BE2C (cell line): ENCODE measurements at regions not wholly inside any gene's neighbourhood (a gene's known extent, or its start where the extent isn't known, plus 50 kb on each side); places are given as distances from the start of the nearest gene placed in this dataset.

Experiments used
- DNase-seq: peaks from one replicate; pipeline ENCODE4 v3.0.0-alpha.2; 2020
- H3K27me3 ChIP-seq: fragments of 250-450 bp; sonication (Bioruptor Pico); 2 replicates; pipeline ENCODE4 v1.5.1; 2020; ENCODE audit warnings: mild to moderate bottlenecking
- H3K36me3 ChIP-seq: fragments of 250-450 bp; sonication (Bioruptor Pico); 2 replicates; pipeline ENCODE4 v1.5.1; 2020; ENCODE audit warnings: mild to moderate bottlenecking
- H3K4me1 ChIP-seq: fragments of 250-450 bp; sonication (Bioruptor Pico); 2 replicates; pipeline ENCODE4 v1.5.1; 2020
- H3K4me3 ChIP-seq: 2 replicates; pipeline ENCODE4 v1.5.1; 2011; ENCODE audit warnings: low read depth, low read length
- H3K9me3 ChIP-seq: fragments of 250-450 bp; sonication (Bioruptor Pico); 2 replicates; pipeline ENCODE4 v1.5.1; 2020
- TF ChIP-seq, protein P1 (sequence below): IDR thresholded peaks from 2 replicates; pipeline ENCODE4 v1.5.1; 2012; ENCODE audit warnings: mild to moderate bottlenecking, low read depth, low read length

- DNase-seq: no peak
- TF ChIP-seq, protein P1, sequence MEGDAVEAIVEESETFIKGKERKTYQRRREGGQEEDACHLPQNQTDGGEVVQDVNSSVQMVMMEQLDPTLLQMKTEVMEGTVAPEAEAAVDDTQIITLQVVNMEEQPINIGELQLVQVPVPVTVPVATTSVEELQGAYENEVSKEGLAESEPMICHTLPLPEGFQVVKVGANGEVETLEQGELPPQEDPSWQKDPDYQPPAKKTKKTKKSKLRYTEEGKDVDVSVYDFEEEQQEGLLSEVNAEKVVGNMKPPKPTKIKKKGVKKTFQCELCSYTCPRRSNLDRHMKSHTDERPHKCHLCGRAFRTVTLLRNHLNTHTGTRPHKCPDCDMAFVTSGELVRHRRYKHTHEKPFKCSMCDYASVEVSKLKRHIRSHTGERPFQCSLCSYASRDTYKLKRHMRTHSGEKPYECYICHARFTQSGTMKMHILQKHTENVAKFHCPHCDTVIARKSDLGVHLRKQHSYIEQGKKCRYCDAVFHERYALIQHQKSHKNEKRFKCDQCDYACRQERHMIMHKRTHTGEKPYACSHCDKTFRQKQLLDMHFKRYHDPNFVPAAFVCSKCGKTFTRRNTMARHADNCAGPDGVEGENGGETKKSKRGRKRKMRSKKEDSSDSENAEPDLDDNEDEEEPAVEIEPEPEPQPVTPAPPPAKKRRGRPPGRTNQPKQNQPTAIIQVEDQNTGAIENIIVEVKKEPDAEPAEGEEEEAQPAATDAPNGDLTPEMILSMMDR: no peak
- Histone ChIP-seq H3K27me3 (no peaks in the 10 kb centered on the region), H3K4me3 (no peak overlapping the region), H3K36me3 (no peaks in the 10 kb centered on the region), H3K4me1 (no peaks in the 10 kb centered on the region), H3K9me3 (no peaks in the 10 kb centered on the region)
These were observed 85.8 kb upstream of the AHI1 start for GRCh38 chr6:135583256-135583761.

DNA sequence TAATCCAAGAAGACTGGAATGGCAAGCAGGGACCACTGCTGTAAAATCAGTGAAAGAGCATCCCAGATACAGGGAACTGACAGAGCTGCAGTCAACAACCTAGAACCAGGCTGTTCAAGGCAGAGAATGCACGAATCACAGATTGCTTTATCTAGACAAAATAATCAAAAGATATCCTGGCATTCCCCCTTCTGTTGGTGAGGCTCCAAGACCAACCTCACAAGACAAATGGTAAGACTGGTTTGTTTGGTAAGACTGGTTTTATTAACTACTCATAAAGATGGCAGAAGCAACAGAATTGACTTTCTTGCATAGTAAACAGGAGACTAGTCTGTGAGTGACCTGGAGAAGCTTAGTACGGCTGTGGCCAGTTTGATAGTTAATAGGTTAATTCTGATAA, 88.8 kb upstream of the AHI1 start:
- H3K36me3 ChIP-seq: no peaks in the 10 kb centered on the region
- no peak overlapping the region for H3K4me3 ChIP-seq
- H3K4me1 ChIP-seq: no peaks in the 10 kb centered on the region
- H3K27me3 ChIP-seq: no peaks in the 10 kb centered on the region
- H3K9me3 ChIP-seq: no peaks in the 10 kb centered on the region
- no peak for DNase-seq
- TF ChIP-seq, protein P1: no peak

DNA sequence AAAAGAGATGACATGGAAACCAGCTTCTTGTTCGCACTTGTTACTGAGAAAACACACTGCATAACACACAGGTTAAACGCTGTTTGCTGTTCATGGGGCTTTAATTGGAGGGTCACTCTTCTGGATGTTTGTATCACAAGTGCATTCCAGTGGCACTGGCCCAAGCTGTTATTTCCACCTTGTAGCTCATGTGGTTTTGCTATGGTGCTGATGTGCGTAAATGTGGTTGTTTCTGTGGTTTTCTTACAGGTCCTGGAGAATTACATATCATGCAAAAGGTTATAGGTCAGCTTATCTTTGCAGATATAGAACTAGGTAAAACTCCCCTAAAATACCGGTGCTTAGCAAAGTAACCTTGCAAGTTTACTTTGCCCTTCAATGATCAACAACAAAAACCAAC, 89.3 kb upstream of the AHI1 start:
- TF ChIP-seq, protein P1: no peak
- Histone ChIP-seq H3K27me3 (no peaks in the 10 kb centered on the region), H3K4me3 (no peak overlapping the region), H3K4me1 (no peaks in the 10 kb centered on the region), H3K36me3 (no peaks in the 10 kb centered on the region), H3K9me3 (no peaks in the 10 kb centered on the region)
- no peak for DNase-seq

GRCh38 chr6:135592276-135592675, 94.7 kb upstream of the AHI1 start:
- no peak overlapping the region for H3K4me3 ChIP-seq
- no peaks in the 10 kb centered on the region for H3K27me3 ChIP-seq
- DNase-seq: no peak
- no peaks in the 10 kb centered on the region for H3K9me3 ChIP-seq
- no peaks in the 10 kb centered on the region for H3K36me3 ChIP-seq
- H3K4me1 ChIP-seq: no peaks in the 10 kb centered on the region
- TF ChIP-seq, protein P1: no peak

DNA sequence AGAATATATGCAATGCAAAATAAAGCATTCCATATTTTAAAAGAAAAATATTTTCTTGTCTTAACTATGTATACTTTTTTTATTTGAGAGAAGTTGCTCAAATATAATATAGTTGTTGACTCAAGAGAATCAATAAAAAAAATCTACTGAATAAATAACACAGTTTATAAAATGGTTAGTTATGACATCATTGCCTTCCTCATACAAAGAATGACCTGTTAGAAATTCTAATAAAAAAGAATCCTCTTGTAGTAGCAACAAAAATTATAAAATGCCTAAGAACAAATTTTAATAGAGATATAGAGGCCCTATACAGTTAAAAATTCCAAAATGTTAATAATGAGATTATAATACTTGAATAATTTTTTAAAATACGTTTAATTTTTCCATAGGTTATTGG, 96.5 kb upstream of the AHI1 start:
- TF ChIP-seq, protein P1: no peak
- DNase-seq: no peak
- H3K27me3 ChIP-seq: no peaks in the 10 kb centered on the region
- no peaks in the 10 kb centered on the region for H3K4me1 ChIP-seq
- H3K36me3 ChIP-seq: no peaks in the 10 kb centered on the region
- no peaks in the 10 kb centered on the region for H3K9me3 ChIP-seq
- no peak overlapping the region for H3K4me3 ChIP-seq

DNA sequence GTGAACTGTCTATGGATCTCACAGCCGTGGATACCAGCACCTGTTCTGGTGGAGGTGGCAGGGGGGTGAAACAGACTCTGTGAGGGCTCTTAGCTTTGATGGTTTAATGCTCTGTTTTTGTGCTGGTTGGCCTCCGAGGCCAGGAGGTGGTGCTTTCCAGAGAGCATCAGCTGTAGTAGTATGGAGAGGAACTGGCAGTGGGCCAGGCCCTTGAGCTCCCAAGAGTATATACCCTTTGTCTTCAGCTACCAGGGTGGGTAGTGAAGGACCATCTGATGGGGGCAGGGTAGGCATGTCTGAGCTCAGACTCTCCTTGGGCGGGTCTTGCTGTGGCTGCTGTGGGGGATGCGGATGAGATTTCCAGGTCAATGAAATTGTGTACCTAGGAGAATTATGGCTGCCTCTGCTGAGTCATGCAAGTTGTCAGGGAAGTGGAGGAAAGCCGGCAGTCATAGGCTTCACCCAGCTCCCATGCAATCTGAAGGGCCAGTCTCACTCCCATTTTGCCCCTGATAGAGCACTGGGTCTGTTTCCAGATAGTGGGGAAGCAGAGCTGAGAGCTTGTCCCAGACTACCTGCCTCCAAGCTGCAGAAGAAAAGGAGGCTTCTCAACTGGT, 102.7 kb upstream of the AHI1 start:
- Histone ChIP-seq H3K36me3 (no peaks in the 10 kb centered on the region), H3K4me1 (peaks cover 11% of the 10 kb centered on the region; the same call in 1 of the 2 replicates), H3K4me3 (no peak overlapping the region), H3K27me3 (no peaks in the 10 kb centered on the region), H3K9me3 (0 out of 2 replicates have a peak, but pooled peaks cover 4% of the 10 kb centered on the region)
- DNase-seq: peak; percentile 50
- TF ChIP-seq, protein P1: no peak
